Gastroesophageal sphincter (tissue), 4 donors: ENCODE measurements at regions not wholly inside any gene's neighbourhood (a gene's known extent, or its start where the extent isn't known, plus 50 kb on each side); places are given as distances from the start of the nearest gene placed in this dataset.

Experiments
- ATAC-seq: fragments of 150-250 bp; one replicate; pipeline ENCODE4 v1.9.1; 2016; ENCODE audit warnings: mild to moderate bottlenecking, moderate library complexity
- H3K27ac ChIP-seq, 4 donors: fragments of 200-600 bp; sonication (generic) in 3 of 4; 1 replicate in 3 of 4; 2 replicates in 1 of 4; pipeline ENCODE4 v1.5.1; 2016 to 2019
- H3K27me3 ChIP-seq: fragments of 200-600 bp; sonication (generic); one replicate; pipeline ENCODE4 v1.5.1; 2019
- H3K36me3 ChIP-seq, 2 donors: fragments of 200-600 bp; sonication (generic); one replicate each; pipeline ENCODE4 v1.5.1; 2019; ENCODE audit warnings: control low read depth in 1 of 2
- H3K4me1 ChIP-seq, 3 donors: fragments of 200-600 bp; sonication (generic); 1 replicate in 2 of 3; 2 replicates in 1 of 3; pipeline ENCODE4 v1.5.1; 2016 to 2019; ENCODE audit warnings: control low read depth in 2 of 3
- H3K4me3 ChIP-seq, 2 donors: fragments of 200-600 bp; sonication (generic); one replicate each; pipeline ENCODE4 v1.5.1; 2019; ENCODE audit warnings: mild to moderate bottlenecking in 1 of 2, moderate library complexity in 1 of 2
- H3K9me3 ChIP-seq, 3 donors: fragments of 200-600 bp; sonication (generic); one replicate each; pipeline ENCODE4 v1.5.1; 2017 to 2019; ENCODE audit warnings: control low read depth in 2 of 3
- CTCF ChIP-seq, 4 experiments: fragments of 200-600 bp in 2 of 4; fragments of 450-650 bp in 2 of 4; sonication (generic) in 1 of 4; IDR thresholded peaks; one replicate each; pipeline ENCODE4 v1.5.1; 2017 to 2019; ENCODE audit warnings: antibody characterized with exemption in 4 of 4, mild to moderate bottlenecking in 2 of 4, moderate library complexity in 2 of 4
- EP300 ChIP-seq: sonication (generic); formaldehyde crosslinking; IDR thresholded peaks from one replicate; pipeline ENCODE4 v1.6.1; 2017; ENCODE audit warnings: antibody characterized with exemption, mild to moderate bottlenecking
- POLR2A ChIP-seq, 2 donors: fragments of 450-650 bp; IDR thresholded peaks; one replicate each; pipeline ENCODE4 v1.6.1; 2017; ENCODE audit warnings: antibody characterized with exemption in 2 of 2, mild to moderate bottlenecking in 2 of 2, moderate library complexity in 1 of 2
- POLR2AphosphoS5 ChIP-seq: sonication (generic); formaldehyde crosslinking; IDR thresholded peaks from one replicate; pipeline ENCODE4 v1.6.1; 2017; ENCODE audit warnings: antibody characterized with exemption
- whole genome bisulfite sequencing, 2 donors: methylation state at CpG; one replicate each; pipeline ENCODE4 v1.1.5; 2018; ENCODE audit warnings: low coverage in 1 of 2; 5-methylcytosine and 5-hydroxymethylcytosine counted together

GRCh38 chr14:76940021-76940760 lies 88.3 kb downstream of the IRF2BPL start:
- 52 to 83% methylated on average over 2 to 3 of the region's 8 CpGs for WGBS, 2 donors
- no peaks in the 10 kb centered on the region for H3K27me3 ChIP-seq
- no peak overlapping the region for H3K4me3 ChIP-seq
- no peaks in the 10 kb centered on the region for H3K9me3 ChIP-seq
- TF ChIP-seq EP300 (no peak), POLR2A (IDR thresholded peaks at IDR 0.05) (no peak), POLR2AphosphoS5 (no peak)
- no peak overlapping the region for H3K27ac ChIP-seq
- H3K4me1 ChIP-seq = peaks cover 0 to 40% (median 3%) of the 10 kb centered on the region in 3 donors
- no peak for ATAC-seq
- H3K36me3 ChIP-seq = no peaks in the 10 kb centered on the region

- Histone ChIP-seq H3K36me3 (no peaks in the 10 kb centered on the region), H3K4me1 (peaks cover 0 to 40% (median 3%) of the 10 kb centered on the region in 3 donors), H3K27ac (no peak overlapping the region), H3K27me3 (no peaks in the 10 kb centered on the region), H3K4me3 (no peak overlapping the region), H3K9me3 (no peaks in the 10 kb centered on the region)
- TF ChIP-seq CTCF (IDR thresholded peaks at IDR 0.05) = no peak
- TF ChIP-seq EP300 = no peak
- no peak for TF ChIP-seq POLR2A (IDR thresholded peaks at IDR 0.05)
- 85% methylated on average over 5 of the region's 10 CpGs; no CpG with 5 or more reads in 1 of the 2 donors for WGBS, 2 donors
- ATAC-seq = no peak
Observed at GRCh38 chr14:76939015-76939742, 89.3 kb downstream of the IRF2BPL start.

GRCh38 chr14:76938092-76938500 lies 90.4 kb downstream of the IRF2BPL start:
- H3K4me3 ChIP-seq = no peak overlapping the region
- no peaks in the 10 kb centered on the region for H3K36me3 ChIP-seq
- no CpG with 5 or more reads among the region's 3 CpGs for WGBS, 2 donors
- H3K27ac ChIP-seq = peak overlapping the region in 1 of 4 donors; percentile 60
- TF ChIP-seq CTCF (IDR thresholded peaks at IDR 0.05) = no peak
- no peak for TF ChIP-seq POLR2AphosphoS5
- TF ChIP-seq EP300 = no peak
- TF ChIP-seq POLR2A (IDR thresholded peaks at IDR 0.05) = no peak
- no peaks in the 10 kb centered on the region for H3K27me3 ChIP-seq
- ATAC-seq = no peak
- peaks cover 0 to 40% (median 3%) of the 10 kb centered on the region in 3 donors for H3K4me1 ChIP-seq
- no peaks in the 10 kb centered on the region for H3K9me3 ChIP-seq

GRCh38 chr14:76937181-76938091 lies 91.1 kb downstream of the IRF2BPL start:
- Histone ChIP-seq H3K4me1 (peaks cover 0 to 40% (median 3%) of the 10 kb centered on the region in 3 donors), H3K36me3 (no peaks in the 10 kb centered on the region), H3K4me3 (no peak overlapping the region), H3K27me3 (no peaks in the 10 kb centered on the region), H3K27ac (peak overlapping the region in 3 of 4 donors; percentile 5 to 60 (median 60)), H3K9me3 (no peaks in the 10 kb centered on the region)
- ATAC-seq = peak; percentile 72
- 46 to 49% methylated on average over 5 to 6 of the region's 15 CpGs for WGBS, 2 donors
- no peak for TF ChIP-seq CTCF (IDR thresholded peaks at IDR 0.05)
- TF ChIP-seq POLR2A (IDR thresholded peaks at IDR 0.05) = no peak
- TF ChIP-seq POLR2AphosphoS5 = no peak
- no peak for TF ChIP-seq EP300

GRCh38 chr14:76936483-76936882 lies 92.0 kb downstream of the IRF2BPL start:
- H3K36me3 ChIP-seq = no peaks in the 10 kb centered on the region
- H3K27me3 ChIP-seq = no peaks in the 10 kb centered on the region
- peak; percentile 80 for ATAC-seq
- H3K9me3 ChIP-seq = no peaks in the 10 kb centered on the region
- no peak overlapping the region for H3K4me3 ChIP-seq
- H3K4me1 ChIP-seq = peaks cover 0 to 40% (median 3%) of the 10 kb centered on the region in 3 donors
- H3K27ac ChIP-seq = peak overlapping the region in 2 of 4 donors; percentile 60
- 21 to 23% methylated on average over 3 to 5 of the region's 7 CpGs for WGBS, 2 donors
- no peak for TF ChIP-seq POLR2A (IDR thresholded peaks at IDR 0.05)
- TF ChIP-seq CTCF (IDR thresholded peaks at IDR 0.05) = no peak
- TF ChIP-seq POLR2AphosphoS5 = peak; percentile 22
